ENCODE measurements at regions not wholly inside any gene's neighbourhood (a gene's known extent, or its start where the extent isn't known, plus 50 kb on each side); places are given as distances from the start of the nearest gene placed in this dataset.
"Not testable (repeated sequence)": the region's sequence is repeated elsewhere in the genome, so short reads cannot be mapped to it uniquely, and the experiment has no call there.

GRCh38 chr18:76610933-76611749 is 116.1 kb upstream of the ZNF516 start:
- no peaks in the 10 kb centered on the region for H3K4me1 Mint-ChIP-seq (ENCODE audit: low read depth)
- no peak overlapping the region for H3K4me3 Mint-ChIP-seq
- peaks cover 5% of the 10 kb centered on the region for H3K27me3 Mint-ChIP-seq
- H3K36me3 Mint-ChIP-seq (ENCODE audit: low read depth) = no peaks in the 10 kb centered on the region
- no peak overlapping the region for H3K27ac Mint-ChIP-seq
- no peaks in the 10 kb centered on the region for H3K9me3 Mint-ChIP-seq
- intact Hi-C loops (cut with micrococcal nuclease) = no loop called here

- intact Hi-C loops (cut with micrococcal nuclease) = no loop called here
- Mint-ChIP-seq H3K36me3 (ENCODE audit: low read depth) (no peaks in the 10 kb centered on the region), H3K4me1 (ENCODE audit: low read depth) (no peaks in the 10 kb centered on the region), H3K27me3 (peaks cover 3% of the 10 kb centered on the region), H3K9me3 (no peaks in the 10 kb centered on the region), H3K27ac (no peak overlapping the region), H3K4me3 (no peak overlapping the region)
These were observed 115.0 kb upstream of the ZNF516 start for GRCh38 chr18:76610012-76610411.

- Mint-ChIP-seq H3K4me1 (ENCODE audit: low read depth) (no peaks in the 10 kb centered on the region), H3K36me3 (ENCODE audit: low read depth) (no peaks in the 10 kb centered on the region), H3K27ac (no peak overlapping the region), H3K4me3 (no peak overlapping the region), H3K27me3 (no peaks in the 10 kb centered on the region), H3K9me3 (no peaks in the 10 kb centered on the region)
- intact Hi-C loops (cut with micrococcal nuclease) = no loop called here
These were observed 110.4 kb upstream of the ZNF516 start for GRCh38 chr18:76605341-76605929.

- no peaks in the 10 kb centered on the region for H3K9me3 Mint-ChIP-seq
- no peaks in the 10 kb centered on the region for H3K4me1 Mint-ChIP-seq (ENCODE audit: low read depth)
- no peaks in the 10 kb centered on the region for H3K27me3 Mint-ChIP-seq
- no peak overlapping the region for H3K27ac Mint-ChIP-seq
- H3K36me3 Mint-ChIP-seq (ENCODE audit: low read depth) = no peaks in the 10 kb centered on the region
- intact Hi-C loops (cut with micrococcal nuclease) = no loop called here
- H3K4me3 Mint-ChIP-seq = no peak overlapping the region
These were observed 109.8 kb upstream of the ZNF516 start for GRCh38 chr18:76604935-76605240.

GRCh38 chr18:76604108-76604934 is 109.3 kb upstream of the ZNF516 start:
- no peaks in the 10 kb centered on the region for H3K27me3 Mint-ChIP-seq
- intact Hi-C loops (cut with micrococcal nuclease) = no loop called here
- no peak overlapping the region for H3K4me3 Mint-ChIP-seq
- no peaks in the 10 kb centered on the region for H3K4me1 Mint-ChIP-seq (ENCODE audit: low read depth)
- H3K27ac Mint-ChIP-seq = no peak overlapping the region
- no peaks in the 10 kb centered on the region for H3K36me3 Mint-ChIP-seq (ENCODE audit: low read depth)
- no peaks in the 10 kb centered on the region for H3K9me3 Mint-ChIP-seq

GRCh38 chr18:76602191-76602590 is 107.1 kb upstream of the ZNF516 start:
- intact Hi-C loops (cut with micrococcal nuclease) = no loop called here
- Mint-ChIP-seq H3K36me3 (ENCODE audit: low read depth) (no peaks in the 10 kb centered on the region), H3K4me3 (no peak overlapping the region), H3K27ac (no peak overlapping the region), H3K27me3 (no peaks in the 10 kb centered on the region), H3K9me3 (no peaks in the 10 kb centered on the region), H3K4me1 (ENCODE audit: low read depth) (no peaks in the 10 kb centered on the region)

- H3K27ac Mint-ChIP-seq; H3K4me3 Mint-ChIP-seq; H3K27me3 Mint-ChIP-seq; H3K4me1 Mint-ChIP-seq (ENCODE audit: low read depth); H3K9me3 Mint-ChIP-seq; H3K36me3 Mint-ChIP-seq (ENCODE audit: low read depth); intact Hi-C loops (cut with micrococcal nuclease): not testable (repeated sequence)
These were observed 105.0 kb upstream of the ZNF516 start for GRCh38 chr18:76600076-76600475.

GRCh38 chr18:76594966-76595365 is 99.9 kb upstream of the ZNF516 start:
- Mint-ChIP-seq H3K9me3 (no peaks in the 10 kb centered on the region), H3K27me3 (peaks cover 6% of the 10 kb centered on the region), H3K36me3 (ENCODE audit: low read depth) (no peaks in the 10 kb centered on the region), H3K27ac (no peak overlapping the region), H3K4me1 (ENCODE audit: low read depth) (peaks cover 17% of the 10 kb centered on the region), H3K4me3 (no peak overlapping the region)
- intact Hi-C loops (cut with micrococcal nuclease) = no loop called here

GRCh38 chr18:76593843-76594242 is 98.8 kb upstream of the ZNF516 start:
- H3K27me3 Mint-ChIP-seq = peaks cover 6% of the 10 kb centered on the region
- H3K9me3 Mint-ChIP-seq = no peaks in the 10 kb centered on the region
- H3K36me3 Mint-ChIP-seq (ENCODE audit: low read depth) = no peaks in the 10 kb centered on the region
- intact Hi-C loops (cut with micrococcal nuclease) = no loop called here
- no peak overlapping the region for H3K27ac Mint-ChIP-seq
- peaks cover 28% of the 10 kb centered on the region for H3K4me1 Mint-ChIP-seq (ENCODE audit: low read depth)
- H3K4me3 Mint-ChIP-seq = no peak overlapping the region

GRCh38 chr18:76592981-76593381 is 97.9 kb upstream of the ZNF516 start:
- no peak overlapping the region for H3K27ac Mint-ChIP-seq
- peaks cover 6% of the 10 kb centered on the region for H3K27me3 Mint-ChIP-seq
- no peaks in the 10 kb centered on the region for H3K36me3 Mint-ChIP-seq (ENCODE audit: low read depth)
- H3K9me3 Mint-ChIP-seq = no peaks in the 10 kb centered on the region
- intact Hi-C loops (cut with micrococcal nuclease) = no loop called here
- H3K4me1 Mint-ChIP-seq (ENCODE audit: low read depth) = peaks cover 33% of the 10 kb centered on the region
- H3K4me3 Mint-ChIP-seq = no peak overlapping the region

- Mint-ChIP-seq H3K27ac (no peak overlapping the region), H3K4me1 (ENCODE audit: low read depth) (peaks cover 33% of the 10 kb centered on the region), H3K27me3 (peaks cover 6% of the 10 kb centered on the region), H3K9me3 (no peaks in the 10 kb centered on the region), H3K36me3 (ENCODE audit: low read depth) (no peaks in the 10 kb centered on the region), H3K4me3 (no peak overlapping the region)
- intact Hi-C loops (cut with micrococcal nuclease) = no loop called here
These were observed 97.1 kb upstream of the ZNF516 start for GRCh38 chr18:76592096-76592495.

- intact Hi-C loops (cut with micrococcal nuclease) = no loop called here
- Mint-ChIP-seq H3K27ac (no peak overlapping the region), H3K4me3 (no peak overlapping the region), H3K36me3 (ENCODE audit: low read depth) (no peaks in the 10 kb centered on the region), H3K4me1 (ENCODE audit: low read depth) (peaks cover 33% of the 10 kb centered on the region), H3K27me3 (peaks cover 8% of the 10 kb centered on the region), H3K9me3 (no peaks in the 10 kb centered on the region)
These were observed 94.8 kb upstream of the ZNF516 start for GRCh38 chr18:76589866-76590265.

- Mint-ChIP-seq H3K4me1 (ENCODE audit: low read depth) (peaks cover 33% of the 10 kb centered on the region), H3K27ac (peak overlapping the region; percentile 75), H3K36me3 (ENCODE audit: low read depth) (no peaks in the 10 kb centered on the region), H3K27me3 (peaks cover 8% of the 10 kb centered on the region), H3K4me3 (peak overlapping the region; percentile 44), H3K9me3 (no peaks in the 10 kb centered on the region)
- intact Hi-C loops (cut with micrococcal nuclease) = no loop called here
These were observed 94.3 kb upstream of the ZNF516 start for GRCh38 chr18:76589316-76589715.

- Mint-ChIP-seq H3K4me1 (ENCODE audit: low read depth) (peaks cover 29% of the 10 kb centered on the region), H3K27me3 (peaks cover 8% of the 10 kb centered on the region), H3K27ac (peak overlapping the region; percentile 75), H3K9me3 (no peaks in the 10 kb centered on the region), H3K4me3 (peak overlapping the region; percentile 44), H3K36me3 (ENCODE audit: low read depth) (no peaks in the 10 kb centered on the region)
- intact Hi-C loops (cut with micrococcal nuclease) = no loop called here
These were observed 93.7 kb upstream of the ZNF516 start for GRCh38 chr18:76588601-76589226.
